NT2/D1 (cell line): ENCODE measurements at regions not wholly inside any gene's neighbourhood (a gene's known extent, or its start where the extent isn't known, plus 50 kb on each side); places are given as distances from the start of the nearest gene placed in this dataset.

Experiments
- SUZ12 ChIP-seq: IDR thresholded peaks from 2 replicates; pipeline ENCODE4 v1.6.1; 2011; ENCODE audit not compliant: insufficient read length, insufficient read depth; ENCODE audit errors: extremely low read depth
- YY1 ChIP-seq: IDR thresholded peaks from 2 replicates; pipeline ENCODE4 v1.6.1; 2011; ENCODE audit not compliant: insufficient read length, insufficient read depth
- ZNF274 ChIP-seq: IDR thresholded peaks from 2 replicates; pipeline ENCODE4 v1.6.1; 2011; ENCODE audit warnings: mild to moderate bottlenecking, low read depth, low read length

GRCh38 chr5:74105126-74105780, 479.3 kb downstream of the ARHGEF28 start:
- TF ChIP-seq YY1 = no peak
- TF ChIP-seq ZNF274 = no peak
- TF ChIP-seq SUZ12 = no peak
